Stomach smooth muscle (tissue), 2 donors: ENCODE measurements at regions not wholly inside any gene's neighbourhood (a gene's known extent, or its start where the extent isn't known, plus 50 kb on each side); places are given as distances from the start of the nearest gene placed in this dataset.

Source experiments
- H3K27ac ChIP-seq: one replicate; pipeline ENCODE4 v1.7.0; 2013; ENCODE audit warnings: mild to moderate bottlenecking, low read length, inconsistent platforms
- H3K27me3 ChIP-seq, 2 donors: one replicate each; pipeline ENCODE4 v1.7.0; 2013; ENCODE audit warnings: low read length in 2 of 2; ENCODE audit not compliant: insufficient read depth in 2 of 2, control insufficient read depth in 1 of 2
- H3K36me3 ChIP-seq, 2 donors: one replicate each; pipeline ENCODE4 v1.7.0; 2013; ENCODE audit warnings: low read length in 2 of 2; ENCODE audit not compliant: control insufficient read depth in 2 of 2, insufficient read depth in 2 of 2
- H3K4me1 ChIP-seq: one replicate; pipeline ENCODE4 v1.7.0; 2013; ENCODE audit warnings: low read length; ENCODE audit not compliant: control insufficient read depth, insufficient read depth
- H3K4me3 ChIP-seq, 2 donors: one replicate each; pipeline ENCODE4 v1.7.0; 2013; ENCODE audit warnings: low read length in 2 of 2
- H3K9ac ChIP-seq, 2 donors: one replicate each; pipeline ENCODE4 v1.7.0; 2013; ENCODE audit warnings: low read length in 2 of 2, mild to moderate bottlenecking in 1 of 2
- H3K9me3 ChIP-seq, 2 donors: one replicate each; pipeline ENCODE4 v1.7.0; 2013; ENCODE audit warnings: low read length in 2 of 2; ENCODE audit not compliant: control insufficient read depth in 2 of 2
- donor health status: healthy.
- donor health status: Pancreatic carcinoma.

GRCh38 chr16:9677301-9677653, 505.0 kb downstream of the GRIN2A start:
- H3K4me3 ChIP-seq, result no peak overlapping the region
- no peaks in the 10 kb centered on the region for H3K27me3 ChIP-seq
- H3K27ac ChIP-seq, result no peak overlapping the region
- no peaks in the 10 kb centered on the region for H3K9me3 ChIP-seq
- no peak overlapping the region for H3K9ac ChIP-seq
- no peaks in the 10 kb centered on the region for H3K4me1 ChIP-seq
- H3K36me3 ChIP-seq, result no peaks in the 10 kb centered on the region

- H3K9me3 ChIP-seq, result peaks cover 4% of the 10 kb centered on the region in 2 donors
- H3K4me3 ChIP-seq, result no peak overlapping the region
- no peaks in the 10 kb centered on the region for H3K27me3 ChIP-seq
- H3K36me3 ChIP-seq, result no peaks in the 10 kb centered on the region
- no peaks in the 10 kb centered on the region for H3K4me1 ChIP-seq
- H3K27ac ChIP-seq, result no peak overlapping the region
- no peak overlapping the region for H3K9ac ChIP-seq
Observed at GRCh38 chr16:9679213-9679767, 502.9 kb downstream of the GRIN2A start.

DNA sequence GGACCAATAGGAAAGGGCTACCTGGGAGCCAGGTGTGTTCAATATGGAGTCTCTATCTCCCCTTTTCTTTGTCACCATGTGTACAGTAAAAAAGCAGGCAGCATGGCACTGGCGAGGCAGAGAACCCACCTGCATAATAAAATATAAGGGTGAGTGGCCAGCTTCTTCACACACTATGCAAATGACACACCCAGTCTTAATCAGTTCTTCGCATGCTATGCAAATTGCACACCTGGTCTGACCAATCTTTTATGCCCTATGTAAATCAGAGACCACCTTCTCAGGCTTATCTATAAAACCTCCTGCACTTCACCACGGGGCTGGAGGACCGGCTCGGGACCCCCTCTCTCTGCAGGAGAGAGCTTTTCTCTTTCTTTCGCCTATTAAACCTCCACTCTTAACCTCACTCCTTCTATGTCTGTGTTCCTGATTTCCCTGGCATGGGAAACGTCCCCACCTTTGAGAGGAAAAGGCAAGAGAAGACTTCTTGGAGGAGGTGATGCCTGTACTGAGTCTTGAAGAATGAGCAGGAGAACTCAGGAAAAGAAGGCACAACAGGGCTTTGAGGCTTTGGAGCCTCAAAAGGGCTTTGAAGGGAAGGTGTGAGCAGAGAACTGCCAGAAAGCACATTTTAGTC, 502.1 kb downstream of the GRIN2A start:
- H3K9ac ChIP-seq, result no peak overlapping the region
- H3K4me3 ChIP-seq, result no peak overlapping the region
- H3K4me1 ChIP-seq, result no peaks in the 10 kb centered on the region
- no peak overlapping the region for H3K27ac ChIP-seq
- no peaks in the 10 kb centered on the region for H3K36me3 ChIP-seq
- no peaks in the 10 kb centered on the region for H3K27me3 ChIP-seq
- H3K9me3 ChIP-seq, result peaks cover 4% of the 10 kb centered on the region in 2 donors

- Histone ChIP-seq H3K9me3 (peaks cover 4% of the 10 kb centered on the region in 2 donors), H3K4me3 (no peak overlapping the region), H3K27ac (no peak overlapping the region), H3K9ac (no peak overlapping the region), H3K36me3 (no peaks in the 10 kb centered on the region), H3K4me1 (no peaks in the 10 kb centered on the region), H3K27me3 (no peaks in the 10 kb centered on the region)
Observed at GRCh38 chr16:9680968-9681367, 501.3 kb downstream of the GRIN2A start.

DNA sequence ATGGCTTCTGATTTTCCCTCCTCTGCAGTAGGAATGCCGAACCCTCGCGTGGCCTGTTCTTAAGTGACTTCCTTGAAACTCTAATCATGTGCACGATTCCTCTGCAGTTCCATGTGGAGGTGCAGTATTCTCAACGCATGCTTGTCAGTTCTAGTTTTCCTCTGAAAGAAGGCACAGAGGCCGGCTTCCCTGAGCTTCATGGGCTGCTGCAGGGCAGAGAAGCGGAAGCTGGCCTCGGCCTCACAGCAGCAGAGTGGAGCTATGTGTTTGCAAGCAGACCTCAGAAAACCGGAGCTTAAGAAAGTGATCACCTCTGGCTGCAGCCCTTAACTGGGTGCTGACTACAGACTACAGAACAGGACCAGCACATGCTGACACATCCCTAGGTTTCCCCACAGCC, 500.7 kb downstream of the GRIN2A start:
- no peak overlapping the region for H3K27ac ChIP-seq

GRCh38 chr16:9682320-9682719, 499.9 kb downstream of the GRIN2A start:
- Histone ChIP-seq H3K36me3 (no peaks in the 10 kb centered on the region), H3K27me3 (no peaks in the 10 kb centered on the region), H3K27ac (no peak overlapping the region), H3K9me3 (peaks cover 4% of the 10 kb centered on the region in 2 donors), H3K9ac (no peak overlapping the region), H3K4me1 (no peaks in the 10 kb centered on the region), H3K4me3 (no peak overlapping the region)

More for the DNA sequence above, 500.7 kb downstream of the GRIN2A start:
- Histone ChIP-seq H3K9ac (no peak overlapping the region), H3K4me3 (no peak overlapping the region), H3K27me3 (no peaks in the 10 kb centered on the region), H3K36me3 (no peaks in the 10 kb centered on the region), H3K9me3 (peaks cover 4% of the 10 kb centered on the region in 2 donors), H3K4me1 (no peaks in the 10 kb centered on the region)

DNA sequence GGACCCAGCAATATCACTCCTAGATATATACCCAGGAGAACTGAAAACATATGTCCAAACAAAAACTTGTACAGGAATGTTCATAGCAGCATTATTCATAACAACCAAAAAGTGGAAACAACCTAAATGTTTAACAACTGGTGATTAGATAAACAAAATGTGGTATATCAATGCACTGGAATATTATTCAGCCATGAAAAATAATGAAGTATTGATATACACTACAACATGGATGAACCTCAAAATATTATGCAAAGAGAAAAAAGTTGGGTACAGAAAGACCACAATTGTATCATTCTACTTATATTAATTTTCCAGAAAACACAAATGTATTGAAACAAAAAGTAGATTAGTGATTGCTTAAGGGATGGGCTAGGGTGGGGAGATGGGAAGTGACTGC, 498.6 kb downstream of the GRIN2A start:
- Histone ChIP-seq H3K4me1 (no peaks in the 10 kb centered on the region), H3K9me3 (peaks cover 4% of the 10 kb centered on the region in 2 donors), H3K36me3 (no peaks in the 10 kb centered on the region), H3K4me3 (no peak overlapping the region), H3K9ac (no peak overlapping the region), H3K27ac (no peak overlapping the region), H3K27me3 (no peaks in the 10 kb centered on the region)

DNA sequence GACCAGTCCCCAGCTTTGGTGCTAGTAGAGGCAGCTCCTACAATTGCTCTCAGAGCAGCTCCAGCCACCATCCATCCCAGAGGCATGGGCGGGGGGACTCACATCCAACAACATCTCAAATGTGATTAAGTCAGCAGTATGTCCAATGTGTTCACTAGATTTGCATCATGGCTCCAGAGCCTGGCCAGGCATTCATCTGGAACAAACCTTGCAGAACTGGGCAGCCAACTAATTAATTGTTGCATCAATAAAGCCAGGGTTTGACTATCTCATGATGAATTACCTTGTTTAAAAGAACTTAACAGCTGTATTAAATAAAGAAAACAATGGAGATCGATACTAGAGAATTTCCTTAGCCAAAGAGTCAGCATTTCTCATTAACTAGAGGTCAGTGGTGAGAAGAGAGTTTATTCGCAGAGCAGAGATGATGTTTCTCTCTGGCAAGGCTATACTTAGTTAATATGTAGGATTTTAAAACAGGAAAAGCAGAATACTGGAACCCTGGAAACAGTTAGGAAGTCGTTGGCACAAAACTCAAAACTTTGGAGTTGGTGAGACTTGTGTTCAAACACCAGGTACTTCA, 494.4 kb downstream of the GRIN2A start:
- Histone ChIP-seq H3K27ac (no peak overlapping the region), H3K9ac (no peak overlapping the region)

GRCh38 chr16:9689597-9689996, 492.6 kb downstream of the GRIN2A start:
- no peak overlapping the region for H3K4me3 ChIP-seq
- H3K27me3 ChIP-seq, result no peaks in the 10 kb centered on the region
- H3K4me1 ChIP-seq, result no peaks in the 10 kb centered on the region
- H3K9ac ChIP-seq, result no peak overlapping the region
- no peaks in the 10 kb centered on the region for H3K9me3 ChIP-seq
- no peak overlapping the region for H3K27ac ChIP-seq
- no peaks in the 10 kb centered on the region for H3K36me3 ChIP-seq

More for the DNA sequence above, 494.4 kb downstream of the GRIN2A start:
- Histone ChIP-seq H3K9me3 (peaks cover 4% of the 10 kb centered on the region in 2 donors), H3K36me3 (no peaks in the 10 kb centered on the region), H3K4me1 (no peaks in the 10 kb centered on the region), H3K4me3 (no peak overlapping the region), H3K27me3 (no peaks in the 10 kb centered on the region)

- Histone ChIP-seq H3K4me1 (no peaks in the 10 kb centered on the region), H3K4me3 (no peak overlapping the region), H3K27me3 (no peaks in the 10 kb centered on the region), H3K27ac (no peak overlapping the region), H3K9ac (no peak overlapping the region), H3K36me3 (no peaks in the 10 kb centered on the region), H3K9me3 (no peaks in the 10 kb centered on the region)
Observed at GRCh38 chr16:9695152-9695551, 487.1 kb downstream of the GRIN2A start.
